Kidney (tissue), 13 donors: ENCODE measurements at regions not wholly inside any gene's neighbourhood (a gene's known extent, or its start where the extent isn't known, plus 50 kb on each side); places are given as distances from the start of the nearest gene placed in this dataset.

Experiments used
- DNase-seq, 5 donors: peaks; one replicate each; pipeline ENCODE4 v3.0.0-alpha.2; 2013 to 2020
- FAIRE-seq: peaks from 2 replicates; lab custom pipeline; 2012; peaks lifted over from hg19 to GRCh38; lab: Jason Lieb, UNC
- H3K27ac ChIP-seq, 2 donors: one replicate each; pipeline ENCODE4 v1.7.0; 2013; ENCODE audit warnings: low read depth in 2 of 2, low read length in 2 of 2, inconsistent platforms in 1 of 2
- H3K27me3 ChIP-seq: one replicate; pipeline ENCODE4 v1.7.1; 2013; ENCODE audit warnings: low read length, inconsistent platforms; ENCODE audit not compliant: control insufficient read depth, insufficient read depth
- H3K36me3 ChIP-seq, 3 donors: one replicate each; pipeline versions ENCODE4 v1.7.0 to v1.7.1; 2013; ENCODE audit warnings: low read length in 3 of 3, control low read depth in 1 of 3, inconsistent platforms in 1 of 3; ENCODE audit not compliant: insufficient read depth in 3 of 3, control insufficient read depth in 2 of 3
- H3K4me1 ChIP-seq, 3 donors: one replicate each; pipeline versions ENCODE4 v1.7.0 to v1.7.1; 2013; ENCODE audit warnings: low read length in 3 of 3, inconsistent platforms in 1 of 3, low read depth in 1 of 3; ENCODE audit not compliant: control insufficient read depth in 2 of 3, insufficient read depth in 2 of 3
- H3K4me3 ChIP-seq, 3 donors: one replicate each; pipeline versions ENCODE4 v1.7.0 to v1.8.1; 2013; ENCODE audit warnings: low read length in 3 of 3, control low read depth in 1 of 3, inconsistent platforms in 1 of 3
- H3K9ac ChIP-seq, 3 donors: one replicate each; pipeline versions ENCODE4 v1.7.0 to v1.7.1; 2013; ENCODE audit warnings: low read length in 3 of 3, control low read depth in 1 of 3, inconsistent platforms in 1 of 3
- H3K9me3 ChIP-seq, 3 donors: one replicate each; pipeline versions ENCODE4 v1.7.0 to v1.7.1; 2013; ENCODE audit warnings: low read length in 3 of 3, control low read depth in 1 of 3, inconsistent platforms in 1 of 3; ENCODE audit not compliant: control insufficient read depth in 2 of 3, insufficient read depth in 1 of 3
- intact Hi-C: fragments of 100-400 bp; cut with DNase I; formaldehyde crosslinking; loops from one replicate; pipeline ENCODE4 v1.11.1; 2022
- TF ChIP-seq, protein P1 (sequence below): IDR thresholded peaks from 3 replicates; pipeline ENCODE4 v1.5.1; 2012; ENCODE audit warnings: mild to moderate bottlenecking, moderate library complexity, borderline replicate concordance; ENCODE audit not compliant: insufficient read depth; ENCODE audit errors: extremely low read depth
- donor health status: control.
- donor health status: control.
- donor health status: control.
- donor health status: control.
- donor health status: control.
- donor health status: DM: yes; HTN: yes; CAD: no.
- donor health status: Normal renal cell carcinoma (clear cell type).

GRCh38 chr10:6776170-6776569 is 196.1 kb upstream of the PRKCQ start:
- Histone ChIP-seq H3K27me3 (no peaks in the 10 kb centered on the region), H3K9me3 (no peaks in the 10 kb centered on the region), H3K4me1 (no peaks in the 10 kb centered on the region), H3K36me3 (no peaks in the 10 kb centered on the region), H3K27ac (no peak overlapping the region), H3K4me3 (no peak overlapping the region), H3K9ac (no peak overlapping the region)
- TF ChIP-seq, protein P1, sequence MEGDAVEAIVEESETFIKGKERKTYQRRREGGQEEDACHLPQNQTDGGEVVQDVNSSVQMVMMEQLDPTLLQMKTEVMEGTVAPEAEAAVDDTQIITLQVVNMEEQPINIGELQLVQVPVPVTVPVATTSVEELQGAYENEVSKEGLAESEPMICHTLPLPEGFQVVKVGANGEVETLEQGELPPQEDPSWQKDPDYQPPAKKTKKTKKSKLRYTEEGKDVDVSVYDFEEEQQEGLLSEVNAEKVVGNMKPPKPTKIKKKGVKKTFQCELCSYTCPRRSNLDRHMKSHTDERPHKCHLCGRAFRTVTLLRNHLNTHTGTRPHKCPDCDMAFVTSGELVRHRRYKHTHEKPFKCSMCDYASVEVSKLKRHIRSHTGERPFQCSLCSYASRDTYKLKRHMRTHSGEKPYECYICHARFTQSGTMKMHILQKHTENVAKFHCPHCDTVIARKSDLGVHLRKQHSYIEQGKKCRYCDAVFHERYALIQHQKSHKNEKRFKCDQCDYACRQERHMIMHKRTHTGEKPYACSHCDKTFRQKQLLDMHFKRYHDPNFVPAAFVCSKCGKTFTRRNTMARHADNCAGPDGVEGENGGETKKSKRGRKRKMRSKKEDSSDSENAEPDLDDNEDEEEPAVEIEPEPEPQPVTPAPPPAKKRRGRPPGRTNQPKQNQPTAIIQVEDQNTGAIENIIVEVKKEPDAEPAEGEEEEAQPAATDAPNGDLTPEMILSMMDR = no peak
- FAIRE-seq = no peak
- DNase-seq = no peak
- intact Hi-C loops = no loop called here

- TF ChIP-seq, protein P1 = no peak
- intact Hi-C loops = no loop called here
- no peaks in the 10 kb centered on the region for H3K27me3 ChIP-seq
- H3K9me3 ChIP-seq = peaks cover 0 to 5% (median 0%) of the 10 kb centered on the region in 3 donors
- no peak overlapping the region for H3K9ac ChIP-seq
- no peak overlapping the region for H3K4me3 ChIP-seq
- no peak for DNase-seq
- no peak for FAIRE-seq
- H3K27ac ChIP-seq = no peak overlapping the region
- no peaks in the 10 kb centered on the region for H3K36me3 ChIP-seq
- H3K4me1 ChIP-seq = no peaks in the 10 kb centered on the region
Observed at GRCh38 chr10:6774406-6774805, 194.3 kb upstream of the PRKCQ start.

DNA sequence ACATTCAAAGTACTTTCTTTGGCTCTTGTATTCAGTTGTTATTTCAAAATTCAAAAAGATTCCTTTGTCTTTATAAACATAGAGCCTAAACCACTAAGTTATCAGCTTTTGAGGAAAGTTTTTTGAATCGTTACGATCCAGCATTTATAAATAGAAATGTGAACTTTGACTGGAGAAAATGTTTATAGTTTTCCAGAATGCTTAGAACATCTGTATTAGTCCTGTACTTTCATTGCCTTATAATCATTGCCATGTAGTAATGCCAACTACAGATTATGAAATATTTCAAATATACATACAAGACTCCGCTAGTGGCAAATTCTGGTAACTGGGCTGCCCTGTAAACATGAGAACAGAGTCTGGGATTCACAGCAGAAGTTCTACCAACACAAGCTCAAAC is 191.3 kb upstream of the PRKCQ start:
- TF ChIP-seq, protein P1 = no peak
- H3K27me3 ChIP-seq = no peaks in the 10 kb centered on the region
- H3K4me3 ChIP-seq = no peak overlapping the region
- H3K4me1 ChIP-seq = no peaks in the 10 kb centered on the region
- H3K36me3 ChIP-seq = no peaks in the 10 kb centered on the region
- no peak overlapping the region for H3K9ac ChIP-seq
- peaks cover 0 to 5% (median 0%) of the 10 kb centered on the region in 3 donors for H3K9me3 ChIP-seq
- intact Hi-C loops = no loop called here
- no peak for DNase-seq
- FAIRE-seq = no peak
- H3K27ac ChIP-seq = no peak overlapping the region

GRCh38 chr10:6770846-6771245 is 190.8 kb upstream of the PRKCQ start:
- Histone ChIP-seq H3K27me3 (no peaks in the 10 kb centered on the region), H3K4me3 (no peak overlapping the region), H3K9me3 (peaks cover 0 to 5% (median 0%) of the 10 kb centered on the region in 3 donors), H3K9ac (no peak overlapping the region), H3K4me1 (no peaks in the 10 kb centered on the region), H3K36me3 (no peaks in the 10 kb centered on the region), H3K27ac (no peak overlapping the region)
- no peak for DNase-seq
- TF ChIP-seq, protein P1 = no peak
- no peak for FAIRE-seq
- intact Hi-C loops = no loop called here
